ENCODE measurements at regions not wholly inside any gene's neighbourhood (a gene's known extent, or its start where the extent isn't known, plus 50 kb on each side); places are given as distances from the start of the nearest gene placed in this dataset.

- Histone ChIP-seq H3K9ac (ENCODE audit: low read depth, low read length) (no peak overlapping the region), H3K4me1 (ENCODE audit: control insufficient read depth, insufficient read depth, low read length) (peaks cover 13% of the 10 kb centered on the region), H3K27me3 (ENCODE audit: control insufficient read depth, insufficient read depth, low read length) (no peaks in the 10 kb centered on the region), H3K36me3 (ENCODE audit: insufficient read depth, low read length) (no peaks in the 10 kb centered on the region), H3K4me3 (ENCODE audit: low read length) (no peak overlapping the region), H3K9me3 (replicated peaks; ENCODE audit: low read length) (no peaks in the 10 kb centered on the region), H3K4me2 (ENCODE audit: low read length) (no peak overlapping the region)
Observed at GRCh38 chr13:83327091-83327490, 555.2 kb downstream of the SLITRK1 start.

- H3K27me3 ChIP-seq (ENCODE audit: control insufficient read depth, insufficient read depth, low read length), result no peaks in the 10 kb centered on the region
- H3K4me3 ChIP-seq (ENCODE audit: low read length), result no peak overlapping the region
- no peak overlapping the region for H3K4me2 ChIP-seq (ENCODE audit: low read length)
- H3K4me1 ChIP-seq (ENCODE audit: control insufficient read depth, insufficient read depth, low read length), result peaks cover 13% of the 10 kb centered on the region
- H3K36me3 ChIP-seq (ENCODE audit: insufficient read depth, low read length), result no peaks in the 10 kb centered on the region
- no peak overlapping the region for H3K9ac ChIP-seq (ENCODE audit: low read depth, low read length)
- no peaks in the 10 kb centered on the region for H3K9me3 ChIP-seq (replicated peaks; ENCODE audit: low read length)
Observed at GRCh38 chr13:83325125-83325853, 557.0 kb downstream of the SLITRK1 start.

GRCh38 chr13:83311886-83312577 is 570.2 kb downstream of the SLITRK1 start:
- H3K9me3 ChIP-seq (replicated peaks; ENCODE audit: low read length), result no peaks in the 10 kb centered on the region
- H3K36me3 ChIP-seq (ENCODE audit: insufficient read depth, low read length), result no peaks in the 10 kb centered on the region
- H3K4me2 ChIP-seq (ENCODE audit: low read length), result no peak overlapping the region
- no peak overlapping the region for H3K4me3 ChIP-seq (ENCODE audit: low read length)
- H3K4me1 ChIP-seq (ENCODE audit: control insufficient read depth, insufficient read depth, low read length), result no peaks in the 10 kb centered on the region
- no peak overlapping the region for H3K9ac ChIP-seq (ENCODE audit: low read depth, low read length)
- H3K27me3 ChIP-seq (ENCODE audit: control insufficient read depth, insufficient read depth, low read length), result no peaks in the 10 kb centered on the region

GRCh38 chr13:83298617-83299016 is 583.7 kb downstream of the SLITRK1 start:
- no peaks in the 10 kb centered on the region for H3K36me3 ChIP-seq (ENCODE audit: insufficient read depth, low read length)
- H3K9me3 ChIP-seq (replicated peaks; ENCODE audit: low read length), result no peaks in the 10 kb centered on the region
- H3K4me1 ChIP-seq (ENCODE audit: control insufficient read depth, insufficient read depth, low read length), result peaks cover 13% of the 10 kb centered on the region
- H3K27me3 ChIP-seq (ENCODE audit: control insufficient read depth, insufficient read depth, low read length), result no peaks in the 10 kb centered on the region
- H3K4me2 ChIP-seq (ENCODE audit: low read length), result no peak overlapping the region
- H3K9ac ChIP-seq (ENCODE audit: low read depth, low read length), result no peak overlapping the region
- H3K4me3 ChIP-seq (ENCODE audit: low read length), result no peak overlapping the region

DNA sequence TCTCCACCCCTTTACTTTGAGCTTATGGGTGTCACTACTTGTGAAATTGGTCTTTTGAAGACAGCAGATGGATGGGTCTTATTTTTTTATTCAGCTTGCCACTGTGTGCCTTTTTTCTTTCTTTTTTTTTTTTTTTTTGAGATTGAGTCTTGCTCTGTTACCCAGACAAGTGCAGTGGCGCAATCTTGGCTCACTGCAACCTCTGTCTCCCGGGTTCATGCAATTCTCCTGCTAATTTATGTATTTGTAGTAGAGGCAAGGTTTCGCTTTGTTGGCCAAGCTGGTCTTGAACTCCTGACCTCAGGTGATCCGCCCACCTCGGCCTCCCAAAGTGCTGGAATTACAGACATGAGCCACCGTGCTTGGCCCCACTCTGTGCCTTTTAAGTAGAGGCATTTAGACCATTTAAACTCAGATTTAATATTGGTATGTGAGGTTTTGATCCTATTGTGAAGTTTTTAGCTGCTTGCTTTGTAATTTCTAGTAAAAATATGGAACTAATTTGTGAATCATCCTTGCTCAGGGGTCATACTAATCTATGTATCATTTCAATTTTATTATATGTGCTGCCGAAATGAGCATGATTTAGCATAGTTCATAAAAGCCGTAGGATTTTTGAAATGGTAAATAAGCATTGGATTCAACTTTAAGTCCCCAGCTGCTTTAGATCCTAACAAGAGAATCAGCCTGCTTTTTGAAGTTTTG is 584.5 kb downstream of the SLITRK1 start:
- no peaks in the 10 kb centered on the region for H3K9me3 ChIP-seq (replicated peaks; ENCODE audit: low read length)
- H3K4me1 ChIP-seq (ENCODE audit: control insufficient read depth, insufficient read depth, low read length), result peaks cover 13% of the 10 kb centered on the region
- H3K4me2 ChIP-seq (ENCODE audit: low read length), result peak overlapping the region; percentile 50
- no peaks in the 10 kb centered on the region for H3K27me3 ChIP-seq (ENCODE audit: control insufficient read depth, insufficient read depth, low read length)
- no peak overlapping the region for H3K4me3 ChIP-seq (ENCODE audit: low read length)
- no peaks in the 10 kb centered on the region for H3K36me3 ChIP-seq (ENCODE audit: insufficient read depth, low read length)
- H3K9ac ChIP-seq (ENCODE audit: low read depth, low read length), result no peak overlapping the region

DNA sequence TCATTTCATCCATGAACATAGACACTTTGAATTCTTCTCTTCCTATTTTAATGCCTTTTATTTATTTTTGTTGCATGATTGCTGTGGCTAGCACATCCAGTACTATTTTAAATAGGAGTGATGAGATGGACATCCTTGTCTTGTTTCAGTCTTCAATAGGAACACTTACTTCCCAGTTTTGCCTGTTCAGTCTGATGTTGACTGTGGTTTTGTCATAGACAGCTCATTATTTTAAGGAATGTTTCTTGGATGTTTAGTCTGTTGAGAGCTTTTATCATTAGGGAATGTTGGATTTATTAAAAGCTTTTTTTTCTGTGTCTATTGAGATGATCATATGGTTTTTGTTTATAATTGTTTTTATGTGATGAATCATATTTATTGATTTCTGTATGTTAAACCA is 586.6 kb downstream of the SLITRK1 start:
- no peak overlapping the region for H3K4me2 ChIP-seq (ENCODE audit: low read length)
- no peaks in the 10 kb centered on the region for H3K36me3 ChIP-seq (ENCODE audit: insufficient read depth, low read length)
- H3K27me3 ChIP-seq (ENCODE audit: control insufficient read depth, insufficient read depth, low read length), result no peaks in the 10 kb centered on the region
- H3K9ac ChIP-seq (ENCODE audit: low read depth, low read length), result no peak overlapping the region
- no peak overlapping the region for H3K4me3 ChIP-seq (ENCODE audit: low read length)
- H3K4me1 ChIP-seq (ENCODE audit: control insufficient read depth, insufficient read depth, low read length), result peaks cover 13% of the 10 kb centered on the region
- no peaks in the 10 kb centered on the region for H3K9me3 ChIP-seq (replicated peaks; ENCODE audit: low read length)

GRCh38 chr13:83286737-83287136 is 595.5 kb downstream of the SLITRK1 start:
- H3K4me3 ChIP-seq (ENCODE audit: low read length), result no peak overlapping the region
- no peaks in the 10 kb centered on the region for H3K27me3 ChIP-seq (ENCODE audit: control insufficient read depth, insufficient read depth, low read length)
- no peak overlapping the region for H3K9ac ChIP-seq (ENCODE audit: low read depth, low read length)
- H3K36me3 ChIP-seq (ENCODE audit: insufficient read depth, low read length), result no peaks in the 10 kb centered on the region
- no peaks in the 10 kb centered on the region for H3K4me1 ChIP-seq (ENCODE audit: control insufficient read depth, insufficient read depth, low read length)
- H3K4me2 ChIP-seq (ENCODE audit: low read length), result no peak overlapping the region
- H3K9me3 ChIP-seq (replicated peaks; ENCODE audit: low read length), result no peaks in the 10 kb centered on the region

- Histone ChIP-seq H3K36me3 (ENCODE audit: insufficient read depth, low read length) (no peaks in the 10 kb centered on the region), H3K4me3 (ENCODE audit: low read length) (no peak overlapping the region), H3K4me2 (ENCODE audit: low read length) (no peak overlapping the region), H3K9me3 (replicated peaks; ENCODE audit: low read length) (no peaks in the 10 kb centered on the region), H3K9ac (ENCODE audit: low read depth, low read length) (no peak overlapping the region), H3K4me1 (ENCODE audit: control insufficient read depth, insufficient read depth, low read length) (no peaks in the 10 kb centered on the region), H3K27me3 (ENCODE audit: control insufficient read depth, insufficient read depth, low read length) (no peaks in the 10 kb centered on the region)
Observed at GRCh38 chr13:83281654-83282053, 600.6 kb downstream of the SLITRK1 start.

GRCh38 chr13:83274679-83275078 is 607.6 kb downstream of the SLITRK1 start:
- H3K9ac ChIP-seq (ENCODE audit: low read depth, low read length), result no peak overlapping the region
- peaks cover 22% of the 10 kb centered on the region for H3K4me1 ChIP-seq (ENCODE audit: control insufficient read depth, insufficient read depth, low read length)
- no peak overlapping the region for H3K4me2 ChIP-seq (ENCODE audit: low read length)
- no peaks in the 10 kb centered on the region for H3K9me3 ChIP-seq (replicated peaks; ENCODE audit: low read length)
- no peak overlapping the region for H3K4me3 ChIP-seq (ENCODE audit: low read length)
- no peaks in the 10 kb centered on the region for H3K27me3 ChIP-seq (ENCODE audit: control insufficient read depth, insufficient read depth, low read length)
- no peaks in the 10 kb centered on the region for H3K36me3 ChIP-seq (ENCODE audit: insufficient read depth, low read length)

GRCh38 chr13:83272652-83273240 is 609.5 kb downstream of the SLITRK1 start:
- H3K9ac ChIP-seq (ENCODE audit: low read depth, low read length), result no peak overlapping the region
- no peak overlapping the region for H3K4me3 ChIP-seq (ENCODE audit: low read length)
- H3K4me1 ChIP-seq (ENCODE audit: control insufficient read depth, insufficient read depth, low read length), result peaks cover 22% of the 10 kb centered on the region
- no peaks in the 10 kb centered on the region for H3K9me3 ChIP-seq (replicated peaks; ENCODE audit: low read length)
- no peaks in the 10 kb centered on the region for H3K27me3 ChIP-seq (ENCODE audit: control insufficient read depth, insufficient read depth, low read length)
- H3K4me2 ChIP-seq (ENCODE audit: low read length), result no peak overlapping the region
- no peaks in the 10 kb centered on the region for H3K36me3 ChIP-seq (ENCODE audit: insufficient read depth, low read length)

DNA sequence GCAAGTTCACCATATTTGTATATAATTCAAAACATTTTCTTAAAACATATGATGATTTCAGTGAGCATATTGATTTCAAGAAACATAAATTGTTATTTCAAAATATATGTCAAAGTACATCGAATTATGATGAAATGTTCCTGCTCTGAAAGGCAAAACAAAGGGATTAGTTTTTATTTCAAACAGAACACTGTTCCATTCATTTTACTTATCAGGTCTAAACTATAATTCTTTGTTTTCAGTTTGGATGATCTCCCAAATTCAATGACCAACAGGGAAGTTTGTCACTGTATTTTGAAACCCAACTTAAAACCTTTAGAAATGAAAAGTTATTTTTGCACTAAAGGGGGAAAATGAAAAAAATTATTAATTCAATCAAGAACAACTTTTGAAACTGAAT is 610.2 kb downstream of the SLITRK1 start:
- no peak overlapping the region for H3K4me2 ChIP-seq (ENCODE audit: low read length)
- no peaks in the 10 kb centered on the region for H3K36me3 ChIP-seq (ENCODE audit: insufficient read depth, low read length)
- no peak overlapping the region for H3K9ac ChIP-seq (ENCODE audit: low read depth, low read length)
- no peak overlapping the region for H3K4me3 ChIP-seq (ENCODE audit: low read length)
- H3K27me3 ChIP-seq (ENCODE audit: control insufficient read depth, insufficient read depth, low read length), result no peaks in the 10 kb centered on the region
- no peaks in the 10 kb centered on the region for H3K9me3 ChIP-seq (replicated peaks; ENCODE audit: low read length)
- H3K4me1 ChIP-seq (ENCODE audit: control insufficient read depth, insufficient read depth, low read length), result peaks cover 22% of the 10 kb centered on the region

All from skeletal muscle satellite cell (primary cell).